ENCODE measurements at regions not wholly inside any gene's neighbourhood (a gene's known extent, or its start where the extent isn't known, plus 50 kb on each side); places are given as distances from the start of the nearest gene placed in this dataset.

DNA sequence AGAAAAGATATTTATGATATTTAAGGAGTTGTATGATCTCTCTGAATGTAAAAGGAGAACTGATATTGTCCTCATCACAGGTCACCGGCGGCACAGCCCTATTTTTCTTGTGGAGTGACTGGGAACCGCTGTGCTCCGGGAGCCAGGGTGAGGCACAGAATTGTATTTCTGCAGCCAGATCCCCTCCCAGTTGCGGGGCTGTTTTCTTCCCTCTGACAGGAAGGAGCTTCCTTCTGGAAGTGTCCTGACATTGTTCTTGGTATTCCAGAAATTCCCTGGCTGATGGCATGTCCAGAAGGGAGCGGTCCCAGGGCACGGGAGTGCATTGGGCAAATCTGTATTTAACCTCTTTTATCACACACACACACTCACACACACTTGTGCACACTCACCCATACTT is 268.6 kb upstream of the FOXF1 start:
- no peak overlapping the region for H3K27ac ChIP-seq (replicated peaks)
- no peaks in the 10 kb centered on the region for H3K27me3 ChIP-seq (ENCODE audit: insufficient read depth, poor library complexity, severe bottlenecking)
- TF ChIP-seq SPI1 (IDR thresholded peaks at IDR 0.05; ENCODE audit: borderline replicate concordance, low read depth), result no peak
- TF ChIP-seq GABPA (IDR thresholded peaks at IDR 0.05; ENCODE audit: low read depth), result no peak
- TF ChIP-seq, protein P1, sequence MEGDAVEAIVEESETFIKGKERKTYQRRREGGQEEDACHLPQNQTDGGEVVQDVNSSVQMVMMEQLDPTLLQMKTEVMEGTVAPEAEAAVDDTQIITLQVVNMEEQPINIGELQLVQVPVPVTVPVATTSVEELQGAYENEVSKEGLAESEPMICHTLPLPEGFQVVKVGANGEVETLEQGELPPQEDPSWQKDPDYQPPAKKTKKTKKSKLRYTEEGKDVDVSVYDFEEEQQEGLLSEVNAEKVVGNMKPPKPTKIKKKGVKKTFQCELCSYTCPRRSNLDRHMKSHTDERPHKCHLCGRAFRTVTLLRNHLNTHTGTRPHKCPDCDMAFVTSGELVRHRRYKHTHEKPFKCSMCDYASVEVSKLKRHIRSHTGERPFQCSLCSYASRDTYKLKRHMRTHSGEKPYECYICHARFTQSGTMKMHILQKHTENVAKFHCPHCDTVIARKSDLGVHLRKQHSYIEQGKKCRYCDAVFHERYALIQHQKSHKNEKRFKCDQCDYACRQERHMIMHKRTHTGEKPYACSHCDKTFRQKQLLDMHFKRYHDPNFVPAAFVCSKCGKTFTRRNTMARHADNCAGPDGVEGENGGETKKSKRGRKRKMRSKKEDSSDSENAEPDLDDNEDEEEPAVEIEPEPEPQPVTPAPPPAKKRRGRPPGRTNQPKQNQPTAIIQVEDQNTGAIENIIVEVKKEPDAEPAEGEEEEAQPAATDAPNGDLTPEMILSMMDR (IDR thresholded peaks at IDR 0.05; ENCODE audit: insufficient read depth, low read length), result no peak
- TF ChIP-seq, protein P2, sequence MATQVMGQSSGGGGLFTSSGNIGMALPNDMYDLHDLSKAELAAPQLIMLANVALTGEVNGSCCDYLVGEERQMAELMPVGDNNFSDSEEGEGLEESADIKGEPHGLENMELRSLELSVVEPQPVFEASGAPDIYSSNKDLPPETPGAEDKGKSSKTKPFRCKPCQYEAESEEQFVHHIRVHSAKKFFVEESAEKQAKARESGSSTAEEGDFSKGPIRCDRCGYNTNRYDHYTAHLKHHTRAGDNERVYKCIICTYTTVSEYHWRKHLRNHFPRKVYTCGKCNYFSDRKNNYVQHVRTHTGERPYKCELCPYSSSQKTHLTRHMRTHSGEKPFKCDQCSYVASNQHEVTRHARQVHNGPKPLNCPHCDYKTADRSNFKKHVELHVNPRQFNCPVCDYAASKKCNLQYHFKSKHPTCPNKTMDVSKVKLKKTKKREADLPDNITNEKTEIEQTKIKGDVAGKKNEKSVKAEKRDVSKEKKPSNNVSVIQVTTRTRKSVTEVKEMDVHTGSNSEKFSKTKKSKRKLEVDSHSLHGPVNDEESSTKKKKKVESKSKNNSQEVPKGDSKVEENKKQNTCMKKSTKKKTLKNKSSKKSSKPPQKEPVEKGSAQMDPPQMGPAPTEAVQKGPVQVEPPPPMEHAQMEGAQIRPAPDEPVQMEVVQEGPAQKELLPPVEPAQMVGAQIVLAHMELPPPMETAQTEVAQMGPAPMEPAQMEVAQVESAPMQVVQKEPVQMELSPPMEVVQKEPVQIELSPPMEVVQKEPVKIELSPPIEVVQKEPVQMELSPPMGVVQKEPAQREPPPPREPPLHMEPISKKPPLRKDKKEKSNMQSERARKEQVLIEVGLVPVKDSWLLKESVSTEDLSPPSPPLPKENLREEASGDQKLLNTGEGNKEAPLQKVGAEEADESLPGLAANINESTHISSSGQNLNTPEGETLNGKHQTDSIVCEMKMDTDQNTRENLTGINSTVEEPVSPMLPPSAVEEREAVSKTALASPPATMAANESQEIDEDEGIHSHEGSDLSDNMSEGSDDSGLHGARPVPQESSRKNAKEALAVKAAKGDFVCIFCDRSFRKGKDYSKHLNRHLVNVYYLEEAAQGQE (IDR thresholded peaks at IDR 0.05; ENCODE audit: insufficient replicate concordance, low read depth), result no peak
- TF ChIP-seq POLR2AphosphoS5 (IDR thresholded peaks at IDR 0.05; ENCODE audit: low read depth), result no peak
- DNase-seq (ENCODE audit: low read depth in 1 of 2, low spot score in 1 of 2), result no peak
- no peak overlapping the region for H3K4me3 ChIP-seq (replicated peaks; ENCODE audit: insufficient read depth, low read length)

DNA sequence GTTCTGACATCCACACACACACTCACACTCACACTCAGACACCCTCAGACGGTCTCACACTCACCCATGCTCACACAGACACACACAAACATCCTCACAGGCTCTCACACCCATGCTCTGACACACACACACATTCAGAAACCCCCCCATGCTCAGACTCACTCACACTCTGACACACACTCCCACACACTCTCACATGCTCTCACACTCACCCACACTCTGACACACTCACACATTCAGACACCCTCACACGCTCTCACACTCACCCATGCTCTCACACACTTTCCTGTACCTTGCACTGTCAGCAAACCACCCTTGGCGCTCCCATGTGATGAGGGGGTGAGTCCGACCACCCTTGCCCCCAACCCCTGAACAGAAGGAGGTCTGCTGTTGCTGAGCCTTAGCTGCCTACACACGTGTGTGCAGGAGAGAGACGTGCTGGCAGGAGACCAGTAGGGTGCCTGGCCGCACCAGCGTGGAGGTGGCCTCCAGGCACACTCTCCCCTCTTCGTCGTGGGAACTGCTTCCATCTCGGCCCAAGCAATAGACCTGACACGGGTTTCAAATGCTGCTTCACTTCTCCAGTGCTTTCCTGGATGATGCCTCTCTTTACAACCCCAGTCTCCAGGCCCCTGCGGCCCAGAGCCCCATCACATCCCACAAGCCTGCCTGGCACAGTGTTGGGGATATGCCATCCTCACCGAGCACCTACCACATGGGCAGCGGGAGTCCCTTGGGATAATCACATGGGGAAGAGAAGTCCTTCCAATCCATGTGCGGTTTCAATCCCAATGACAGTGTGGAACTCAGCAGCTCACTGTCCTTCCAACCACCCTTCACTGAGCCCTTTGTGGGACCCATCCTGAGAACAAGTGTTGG is 267.8 kb upstream of the FOXF1 start:
- DNase-seq (ENCODE audit: low read depth in 1 of 2, low spot score in 1 of 2), result no peak
- no peak overlapping the region for H3K4me3 ChIP-seq (replicated peaks; ENCODE audit: insufficient read depth, low read length)
- no peaks in the 10 kb centered on the region for H3K27me3 ChIP-seq (ENCODE audit: insufficient read depth, poor library complexity, severe bottlenecking)
- TF ChIP-seq POLR2AphosphoS5 (IDR thresholded peaks at IDR 0.05; ENCODE audit: low read depth), result no peak
- TF ChIP-seq GABPA (IDR thresholded peaks at IDR 0.05; ENCODE audit: low read depth), result no peak
- TF ChIP-seq SPI1 (IDR thresholded peaks at IDR 0.05; ENCODE audit: borderline replicate concordance, low read depth), result no peak
- TF ChIP-seq, protein P1 (IDR thresholded peaks at IDR 0.05; ENCODE audit: insufficient read depth, low read length), result no peak
- TF ChIP-seq, protein P2 (IDR thresholded peaks at IDR 0.05; ENCODE audit: insufficient replicate concordance, low read depth), result no peak
- H3K27ac ChIP-seq (replicated peaks), result no peak overlapping the region

DNA sequence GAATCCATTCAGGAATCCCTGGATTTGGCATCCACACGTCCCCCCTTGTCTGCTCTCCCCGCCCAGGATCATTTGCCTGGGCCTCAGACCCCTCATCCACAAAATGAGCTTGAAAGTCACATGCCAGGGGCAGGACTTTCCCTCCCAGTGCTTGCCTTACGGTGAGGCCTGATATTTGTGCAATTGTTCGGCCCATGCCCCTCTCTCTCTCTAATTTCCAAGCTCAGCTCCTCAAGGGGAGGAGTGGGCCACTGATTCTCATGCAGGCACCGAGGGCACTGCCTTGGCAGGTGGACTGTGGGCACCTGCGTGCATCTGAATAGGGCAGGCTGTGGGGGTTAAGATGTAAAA is 267.2 kb upstream of the FOXF1 start:
- DNase-seq (ENCODE audit: low read depth in 1 of 2, low spot score in 1 of 2), result no peak
- TF ChIP-seq, protein P2 (IDR thresholded peaks at IDR 0.05; ENCODE audit: insufficient replicate concordance, low read depth), result no peak
- TF ChIP-seq GABPA (IDR thresholded peaks at IDR 0.05; ENCODE audit: low read depth), result no peak
- no peak for TF ChIP-seq POLR2AphosphoS5 (IDR thresholded peaks at IDR 0.05; ENCODE audit: low read depth)
- TF ChIP-seq SPI1 (IDR thresholded peaks at IDR 0.05; ENCODE audit: borderline replicate concordance, low read depth), result no peak
- TF ChIP-seq, protein P1 (IDR thresholded peaks at IDR 0.05; ENCODE audit: insufficient read depth, low read length), result no peak
- no peaks in the 10 kb centered on the region for H3K27me3 ChIP-seq (ENCODE audit: insufficient read depth, poor library complexity, severe bottlenecking)

More for the DNA sequence above, 267.2 kb upstream of the FOXF1 start:
- no peak overlapping the region for H3K4me3 ChIP-seq (replicated peaks; ENCODE audit: insufficient read depth, low read length)
- no peak overlapping the region for H3K27ac ChIP-seq (replicated peaks)

All from HL-60 (cell line).